PC-9 (cell line): ENCODE measurements at regions not wholly inside any gene's neighbourhood (a gene's known extent, or its start where the extent isn't known, plus 50 kb on each side); places are given as distances from the start of the nearest gene placed in this dataset.
"Not testable (repeated sequence)": the region's sequence is repeated elsewhere in the genome, so short reads cannot be mapped to it uniquely, and the experiment has no call there.

Experiments used
- BruUV-seq: library from RNA; stranded (reverse); fragments of 400-500 nt; replicated peaks from 2 replicates; lab custom pipeline; 2021; lab: Mats Ljungman, UMichigan
- CTCF ChIA-PET: fragments of 300-600 bp; sonication (Branson Sonifier 250); formaldehyde crosslinking; loops from one replicate; lab custom pipeline; 2022; ENCODE audit warnings: antibody characterized with exemption; lab: Charles Lee
- POLR2A ChIA-PET: fragments of 300-600 bp; sonication (Branson Sonifier 250); formaldehyde crosslinking; loops from one replicate; lab custom pipeline; 2022; ENCODE audit warnings: antibody characterized with exemption; ENCODE audit not compliant: unreplicated experiment; lab: Charles Lee
- DNase-seq, 2 experiments: peaks; one replicate each; pipeline versions ENCODE4 v3.0.0 to v3.0.0-alpha.2; 2015 to 2022; ENCODE audit warnings: mixed read lengths in 1 of 2
- H2AFZ ChIP-seq: fragments of 200-600 bp; sonication (generic); 2 replicates; pipeline ENCODE4 v1.8.1; 2017; ENCODE audit warnings: antibody characterized with exemption
- H3F3A ChIP-seq: fragments of 200-600 bp; sonication (generic); 2 replicates; pipeline ENCODE4 v1.8.1; 2017; ENCODE audit warnings: antibody characterized with exemption, mild to moderate bottlenecking, low read depth; ENCODE audit not compliant: insufficient read depth
- H3K27ac ChIP-seq: fragments of 200-600 bp; sonication (generic); 2 replicates; pipeline ENCODE4 v1.6.1; 2016; ENCODE audit warnings: mixed run types
- H3K27me3 ChIP-seq: fragments of 200-600 bp; sonication (generic); 2 replicates; pipeline ENCODE4 v1.6.1; 2016; ENCODE audit warnings: low read depth, mixed run types; ENCODE audit not compliant: insufficient read depth
- H3K36me3 ChIP-seq: fragments of 200-600 bp; sonication (generic); 2 replicates; pipeline ENCODE4 v1.6.1; 2016; ENCODE audit warnings: low read depth, mixed run types
- H3K4me1 ChIP-seq: fragments of 200-600 bp; sonication (generic); replicated peaks from 2 replicates; pipeline ENCODE4 v1.6.1; 2016; ENCODE audit warnings: mixed run types; ENCODE audit not compliant: insufficient read depth
- H3K4me2 ChIP-seq: fragments of 200-600 bp; sonication (generic); 2 replicates; pipeline ENCODE4 v1.6.1; 2017; ENCODE audit warnings: mixed run types
- H3K4me3 ChIP-seq: fragments of 200-600 bp; sonication (generic); 2 replicates; pipeline ENCODE4 v1.6.1; 2016; ENCODE audit warnings: mixed run types
- H3K79me2 ChIP-seq: fragments of 200-600 bp; sonication (generic); 2 replicates; pipeline ENCODE4 v1.6.1; 2017; ENCODE audit warnings: low read depth, mixed run types
- H3K9me2 ChIP-seq: fragments of 200-600 bp; sonication (generic); 2 replicates; pipeline ENCODE4 v1.8.1; 2017; ENCODE audit warnings: mild to moderate bottlenecking; ENCODE audit not compliant: insufficient read depth
- H3K9me3 ChIP-seq: fragments of 200-600 bp; sonication (generic); 2 replicates; pipeline ENCODE4 v1.8.1; 2016; ENCODE audit warnings: low read depth; ENCODE audit not compliant: insufficient read depth
- H4K20me1 ChIP-seq: fragments of 200-600 bp; sonication (generic); 2 replicates; pipeline ENCODE4 v1.8.1; 2017; ENCODE audit not compliant: insufficient read depth
- EZH2 ChIP-seq: fragments of 200-600 bp; sonication (generic); IDR thresholded peaks from 2 replicates; pipeline ENCODE4 v1.8.0; 2017; ENCODE audit warnings: antibody characterized with exemption, low read depth
- intact Hi-C: fragments of 100-400 bp; cut with micrococcal nuclease; formaldehyde crosslinking; loops from one replicate; pipeline ENCODE4 v1.10.0; 2022; ENCODE audit not compliant: unreplicated experiment
- TF ChIP-seq, protein P1 (sequence below): fragments of 200-600 bp; sonication (generic); conservative IDR thresholded peaks from 2 replicates; pipeline ENCODE4 v1.6.1; 2017; ENCODE audit warnings: mixed run types, antibody characterized with exemption, mild to moderate bottlenecking, moderate library complexity

DNA sequence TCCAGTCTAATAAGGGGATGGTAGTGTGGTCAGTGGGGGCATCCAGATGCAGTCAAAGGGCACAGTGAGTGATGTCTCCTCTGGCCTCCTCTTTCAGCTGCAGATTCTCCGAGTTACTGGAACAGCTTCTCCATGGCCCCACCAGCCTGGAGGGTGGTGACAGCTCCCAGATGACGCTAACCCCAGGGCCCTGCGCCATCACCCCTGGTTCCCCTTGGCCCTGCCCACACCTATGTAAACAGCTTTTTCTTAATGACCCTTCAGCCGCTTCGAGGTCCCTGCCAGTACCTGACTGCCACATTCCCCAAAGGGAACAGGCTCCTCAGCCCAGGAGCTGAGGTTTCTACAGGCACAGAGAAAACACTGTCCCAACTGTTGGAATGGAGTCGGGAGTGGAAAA lies 235.0 kb downstream of the POTED start:
- H3K79me2 ChIP-seq, DNase-seq, H3K9me2 ChIP-seq, H3K27me3 ChIP-seq, BruUV-seq, H3K4me1 ChIP-seq, intact Hi-C loops, H3K9me3 ChIP-seq, POLR2A ChIA-PET, H3F3A ChIP-seq, CTCF ChIA-PET, H3K4me3 ChIP-seq, H3K36me3 ChIP-seq, H4K20me1 ChIP-seq, H2AFZ ChIP-seq, H3K4me2 ChIP-seq, H3K27ac ChIP-seq: not testable (repeated sequence)

DNA sequence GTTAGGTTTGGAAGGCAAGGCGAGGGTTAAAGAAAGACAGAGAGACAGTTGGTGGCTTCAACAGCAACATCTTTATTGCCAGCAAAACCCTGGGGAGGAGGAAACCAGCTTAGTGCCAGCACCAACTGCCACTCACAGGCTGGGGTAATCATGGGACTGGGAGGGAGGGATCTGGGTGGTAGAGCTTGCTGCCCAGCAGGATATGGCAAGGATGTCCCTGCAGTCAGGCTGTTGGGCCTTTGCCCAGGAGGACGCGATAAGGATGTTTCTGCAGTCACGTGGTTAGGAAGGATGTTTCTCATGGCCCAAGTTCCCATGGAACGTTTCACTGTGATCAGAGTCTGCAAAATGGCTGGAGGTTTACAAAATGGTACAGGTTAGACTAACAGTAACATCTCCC lies 233.5 kb downstream of the POTED start:
- H3K79me2 ChIP-seq, H3K9me2 ChIP-seq, H3K9me3 ChIP-seq, CTCF ChIA-PET, intact Hi-C loops, H3K36me3 ChIP-seq, DNase-seq, H2AFZ ChIP-seq, H3F3A ChIP-seq, H4K20me1 ChIP-seq, H3K4me3 ChIP-seq, POLR2A ChIA-PET, H3K27ac ChIP-seq, BruUV-seq, H3K4me2 ChIP-seq, H3K4me1 ChIP-seq, H3K27me3 ChIP-seq: not testable (repeated sequence)

DNA sequence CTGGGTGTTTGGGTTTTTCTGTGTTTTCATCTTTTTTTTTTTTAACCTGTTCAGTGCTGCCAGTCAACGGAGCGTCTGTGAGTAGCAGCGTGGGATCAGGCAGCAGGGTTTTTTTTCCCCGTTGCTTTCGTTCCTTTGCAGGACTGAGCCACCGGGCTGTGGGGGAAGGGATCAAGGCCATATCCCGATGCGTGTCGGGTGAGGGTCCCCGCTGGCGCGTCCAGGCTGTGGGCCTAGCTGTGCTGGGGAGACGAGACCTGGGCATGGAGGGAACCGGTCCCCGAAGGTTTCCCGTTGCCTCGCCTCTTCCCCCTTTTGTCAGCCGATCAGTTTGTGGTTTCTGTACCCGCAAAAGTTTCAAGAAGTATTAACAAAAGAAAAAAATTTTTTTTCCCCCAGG lies 218.1 kb downstream of the POTED start:
- POLR2A ChIA-PET, intact Hi-C loops: not testable (repeated sequence)

DNA sequence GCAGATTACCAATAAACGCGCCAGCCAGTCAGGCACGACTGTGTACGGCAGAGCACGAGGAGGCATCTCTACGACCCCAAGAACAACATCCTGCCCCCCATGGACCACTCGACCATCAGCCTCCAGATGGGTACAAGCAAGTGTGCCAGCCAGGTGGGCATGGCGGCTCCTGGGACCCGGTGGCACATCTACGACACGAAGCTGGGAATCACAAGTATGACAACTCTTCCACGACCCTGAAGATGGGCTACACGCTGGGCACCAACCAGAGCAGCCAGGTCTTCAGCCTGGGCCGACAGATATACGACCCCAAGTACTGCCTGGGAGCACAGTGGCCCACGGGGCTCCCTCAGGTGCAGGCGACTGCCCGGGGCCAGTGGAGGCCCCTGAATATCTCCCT lies 217.6 kb downstream of the POTED start:
- intact Hi-C loops, result no loop called here
- no TSS peak for BruUV-seq
- H3F3A ChIP-seq, result no peaks in the 10 kb centered on the region
- TF ChIP-seq EZH2, result no peak
- TF ChIP-seq, protein P1, sequence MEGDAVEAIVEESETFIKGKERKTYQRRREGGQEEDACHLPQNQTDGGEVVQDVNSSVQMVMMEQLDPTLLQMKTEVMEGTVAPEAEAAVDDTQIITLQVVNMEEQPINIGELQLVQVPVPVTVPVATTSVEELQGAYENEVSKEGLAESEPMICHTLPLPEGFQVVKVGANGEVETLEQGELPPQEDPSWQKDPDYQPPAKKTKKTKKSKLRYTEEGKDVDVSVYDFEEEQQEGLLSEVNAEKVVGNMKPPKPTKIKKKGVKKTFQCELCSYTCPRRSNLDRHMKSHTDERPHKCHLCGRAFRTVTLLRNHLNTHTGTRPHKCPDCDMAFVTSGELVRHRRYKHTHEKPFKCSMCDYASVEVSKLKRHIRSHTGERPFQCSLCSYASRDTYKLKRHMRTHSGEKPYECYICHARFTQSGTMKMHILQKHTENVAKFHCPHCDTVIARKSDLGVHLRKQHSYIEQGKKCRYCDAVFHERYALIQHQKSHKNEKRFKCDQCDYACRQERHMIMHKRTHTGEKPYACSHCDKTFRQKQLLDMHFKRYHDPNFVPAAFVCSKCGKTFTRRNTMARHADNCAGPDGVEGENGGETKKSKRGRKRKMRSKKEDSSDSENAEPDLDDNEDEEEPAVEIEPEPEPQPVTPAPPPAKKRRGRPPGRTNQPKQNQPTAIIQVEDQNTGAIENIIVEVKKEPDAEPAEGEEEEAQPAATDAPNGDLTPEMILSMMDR, result no peak
- no peaks in the 10 kb centered on the region for H4K20me1 ChIP-seq
- POLR2A ChIA-PET, result no interaction called here
- no peaks in the 10 kb centered on the region for H3K36me3 ChIP-seq
- no peak overlapping the region for H3K27ac ChIP-seq
- H3K4me1 ChIP-seq, result no peaks in the 10 kb centered on the region
- CTCF ChIA-PET, result no interaction called here
- no peak overlapping the region for H3K4me2 ChIP-seq
- H3K79me2 ChIP-seq, result no peaks in the 10 kb centered on the region
- H2AFZ ChIP-seq, result no peak overlapping the region
- DNase-seq, result no peak
- H3K4me3 ChIP-seq, result no peak overlapping the region
- no peaks in the 10 kb centered on the region for H3K9me2 ChIP-seq
- H3K9me3 ChIP-seq, result no peaks in the 10 kb centered on the region
- peaks cover 3% of the 10 kb centered on the region; the same call in 1 of the 2 replicates for H3K27me3 ChIP-seq

More for the DNA sequence above, 218.1 kb downstream of the POTED start:
- H3K4me3 ChIP-seq, H3K36me3 ChIP-seq, H3K79me2 ChIP-seq, H3F3A ChIP-seq, H4K20me1 ChIP-seq, H3K4me2 ChIP-seq, H3K27me3 ChIP-seq, H3K4me1 ChIP-seq, H3K9me3 ChIP-seq, BruUV-seq, CTCF ChIA-PET, DNase-seq, H3K9me2 ChIP-seq, H2AFZ ChIP-seq, H3K27ac ChIP-seq: not testable (repeated sequence)

DNA sequence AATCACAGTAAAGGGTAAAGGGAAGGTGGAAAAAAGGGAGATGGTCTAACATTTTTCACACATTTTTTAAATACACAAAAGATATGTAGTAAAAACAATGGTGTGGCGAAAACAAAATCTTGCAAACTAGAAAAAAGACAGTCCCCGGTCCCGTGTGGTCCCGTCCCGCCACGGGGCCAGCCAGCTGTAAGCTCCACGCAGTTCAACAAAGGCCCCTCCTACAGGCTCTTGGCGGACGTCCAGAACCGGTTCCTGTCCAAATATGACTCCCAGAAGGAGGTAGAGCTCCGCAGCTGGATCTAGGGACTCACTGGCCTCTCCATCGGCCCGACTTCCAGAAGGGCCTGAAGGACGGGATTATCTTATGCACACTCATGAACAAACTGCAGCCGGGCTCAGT lies 216.9 kb downstream of the POTED start:
- H3K36me3 ChIP-seq, H3K9me3 ChIP-seq, H3K4me2 ChIP-seq, H3K27ac ChIP-seq, H3K4me3 ChIP-seq, DNase-seq, POLR2A ChIA-PET, BruUV-seq, H3K27me3 ChIP-seq, H3K79me2 ChIP-seq, H4K20me1 ChIP-seq, H3K4me1 ChIP-seq, H3F3A ChIP-seq, H2AFZ ChIP-seq, CTCF ChIA-PET, intact Hi-C loops, H3K9me2 ChIP-seq: not testable (repeated sequence)

DNA sequence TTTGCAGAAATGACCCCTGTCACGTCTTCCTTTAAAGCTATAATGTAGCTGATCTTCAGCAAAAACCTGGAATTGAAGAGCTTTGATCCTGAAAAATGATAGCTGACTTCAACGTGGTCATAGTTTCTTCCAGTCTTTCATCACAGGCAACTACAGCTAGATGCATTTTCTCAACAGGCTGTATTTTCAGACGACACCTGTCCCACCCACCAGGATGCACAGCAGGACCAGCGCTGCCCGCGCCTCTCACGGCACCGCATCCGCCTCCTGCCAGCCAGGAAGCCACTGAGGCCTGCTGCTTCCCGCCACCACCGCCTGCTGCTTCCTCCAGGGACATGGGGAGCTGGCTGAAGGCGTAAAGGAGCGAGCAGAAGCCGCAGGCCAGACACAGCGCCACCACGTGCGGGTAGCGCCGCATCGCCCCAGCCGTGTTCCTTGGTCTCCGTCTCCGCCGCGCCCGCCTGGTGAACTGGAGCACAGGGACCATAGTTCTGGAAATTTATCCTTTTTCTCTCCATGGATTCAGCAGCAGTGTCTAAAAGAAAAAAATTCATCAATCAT lies 215.7 kb downstream of the POTED start:
- H3K27me3 ChIP-seq, BruUV-seq, H3K36me3 ChIP-seq, DNase-seq, POLR2A ChIA-PET, H4K20me1 ChIP-seq, H3K4me3 ChIP-seq, H3K79me2 ChIP-seq, H3K4me2 ChIP-seq, H3K9me3 ChIP-seq, H2AFZ ChIP-seq, H3K9me2 ChIP-seq, CTCF ChIA-PET, H3F3A ChIP-seq, intact Hi-C loops, H3K4me1 ChIP-seq, H3K27ac ChIP-seq: not testable (repeated sequence)

DNA sequence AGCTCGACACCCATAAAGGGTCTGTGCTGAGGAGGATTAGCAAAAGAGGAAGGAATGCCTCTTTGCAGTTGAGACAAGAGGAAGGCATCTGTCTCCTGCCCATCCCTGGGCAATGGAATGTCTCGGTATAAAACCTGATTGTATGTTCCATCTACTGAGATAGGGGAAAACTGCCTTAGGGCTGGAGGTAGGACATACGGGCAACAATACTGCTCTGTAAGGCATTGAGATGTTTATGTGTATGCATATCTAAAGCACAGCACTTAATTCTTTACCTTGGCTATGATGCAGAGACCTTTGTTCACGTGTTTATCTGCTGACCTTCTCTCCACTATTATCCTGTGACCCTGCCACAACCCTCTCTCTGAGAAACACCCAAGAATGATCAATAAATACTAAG lies 210.7 kb downstream of the POTED start:
- H3K79me2 ChIP-seq, result not testable (repeated sequence)

More for the DNA sequence above, 210.7 kb downstream of the POTED start:
- H3K4me3 ChIP-seq, H3K4me1 ChIP-seq, H3K27me3 ChIP-seq, H3K36me3 ChIP-seq, POLR2A ChIA-PET, H3K27ac ChIP-seq, BruUV-seq, H2AFZ ChIP-seq, H3K9me2 ChIP-seq, H3K9me3 ChIP-seq, H3F3A ChIP-seq, H3K4me2 ChIP-seq, H4K20me1 ChIP-seq, intact Hi-C loops, DNase-seq, CTCF ChIA-PET: not testable (repeated sequence)
